Panc1 (cell line): ENCODE measurements at regions not wholly inside any gene's neighbourhood (a gene's known extent, or its start where the extent isn't known, plus 50 kb on each side); places are given as distances from the start of the nearest gene placed in this dataset.
A peak's percentile ranks its signal among the peaks of the same experiment; 100 is the strongest.
"Not testable (repeated sequence)": the region's sequence is repeated elsewhere in the genome, so short reads cannot be mapped to it uniquely, and the experiment has no call there.

Experiments used
- ATAC-seq: fragments of 200-7000 bp; cut with Tn5 transposase; 2 replicates; pipeline ENCODE4 v1.9.1; 2020; ENCODE audit warnings: mild to moderate bottlenecking, moderate library complexity
- BruUV-seq: library from RNA; stranded (reverse); fragments of 400-500 nt; replicated peaks from 2 replicates; lab custom pipeline; 2021; lab: Mats Ljungman, UMichigan
- CTCF ChIA-PET: fragments of 300-600 bp; sonication (Branson Sonifier 250); formaldehyde crosslinking; loops from one replicate; lab custom pipeline; 2022; ENCODE audit warnings: antibody characterized with exemption; lab: Charles Lee
- POLR2A ChIA-PET: fragments of 300-600 bp; sonication (Branson Sonifier 250); formaldehyde crosslinking; loops from one replicate; lab custom pipeline; 2022; ENCODE audit warnings: antibody characterized with exemption; lab: Charles Lee
- DNase-seq: peaks from one replicate; pipeline ENCODE4 v3.0.0-alpha.2; 2010; ENCODE audit warnings: low read depth, low spot score
- H3K27ac ChIP-seq: 2 replicates; pipeline ENCODE4 v1.5.1; 2011; ENCODE audit warnings: mild to moderate bottlenecking, low read length, inconsistent platforms
- H3K27me3 ChIP-seq: fragments of 200-500 bp; sonication (Bioruptor generic); 2 replicates; pipeline ENCODE4 v1.6.0; 2014; ENCODE audit warnings: low read length, inconsistent platforms; ENCODE audit not compliant: control insufficient read depth, insufficient read depth
- H3K36me3 ChIP-seq: fragments of 200-500 bp; sonication (Bioruptor generic); 2 replicates; pipeline ENCODE4 v1.5.1; 2014; ENCODE audit warnings: inconsistent platforms, mild to moderate bottlenecking, low read length, moderate library complexity; ENCODE audit not compliant: control insufficient read depth, insufficient read depth
- H3K4me1 ChIP-seq: 2 replicates; pipeline ENCODE4 v1.5.1; 2011; ENCODE audit warnings: inconsistent platforms, mild to moderate bottlenecking, low read length, moderate library complexity; ENCODE audit not compliant: control insufficient read depth, insufficient read depth
- H3K4me3 ChIP-seq, 2 experiments: 2 replicates each; pipeline ENCODE4 v1.5.1; 2011 to 2012; ENCODE audit warnings: low read depth in 2 of 2, low read length in 2 of 2, mild to moderate bottlenecking in 2 of 2, inconsistent platforms in 1 of 2, moderate library complexity in 1 of 2
- H3K9me3 ChIP-seq: fragments of 200-500 bp; sonication (Bioruptor generic); 2 replicates; pipeline ENCODE4 v1.5.1; 2014; ENCODE audit warnings: low read depth, mild to moderate bottlenecking, inconsistent platforms, low read length, moderate library complexity; ENCODE audit not compliant: control insufficient read depth, insufficient read depth
- POLR2AphosphoS5 ChIP-seq: IDR thresholded peaks from 2 replicates; pipeline ENCODE4 v1.6.1; 2012; ENCODE audit warnings: mild to moderate bottlenecking, low read depth, low read length, moderate library complexity
- SIN3A ChIP-seq: IDR thresholded peaks from 2 replicates; pipeline ENCODE4 v1.6.1; 2012; ENCODE audit warnings: low read depth, mild to moderate bottlenecking, low read length, moderate library complexity, borderline replicate concordance; ENCODE audit not compliant: insufficient read depth
- TCF7L2 ChIP-seq: IDR thresholded peaks from 2 replicates; pipeline ENCODE4 v1.6.1; 2011; ENCODE audit warnings: mild to moderate bottlenecking, low read depth, low read length, inconsistent platforms
- in situ Hi-C: cut with HindIII; loops from 2 replicates; pipeline ENCODE4 v1.10.0; 2016; ENCODE audit warnings: low sequenced_read_pairs, low pct_unique_long_range_greater_than_20kb
- intact Hi-C: fragments of 100-400 bp; cut with micrococcal nuclease; formaldehyde crosslinking; loops from one replicate; pipeline ENCODE4 v1.10.0; 2022; ENCODE audit not compliant: unreplicated experiment
- TF ChIP-seq, protein P1 (sequence below): fragments of 450-650 bp; IDR thresholded peaks from 2 replicates; pipeline ENCODE4 v1.5.1; 2017; ENCODE audit warnings: mild to moderate bottlenecking

DNA sequence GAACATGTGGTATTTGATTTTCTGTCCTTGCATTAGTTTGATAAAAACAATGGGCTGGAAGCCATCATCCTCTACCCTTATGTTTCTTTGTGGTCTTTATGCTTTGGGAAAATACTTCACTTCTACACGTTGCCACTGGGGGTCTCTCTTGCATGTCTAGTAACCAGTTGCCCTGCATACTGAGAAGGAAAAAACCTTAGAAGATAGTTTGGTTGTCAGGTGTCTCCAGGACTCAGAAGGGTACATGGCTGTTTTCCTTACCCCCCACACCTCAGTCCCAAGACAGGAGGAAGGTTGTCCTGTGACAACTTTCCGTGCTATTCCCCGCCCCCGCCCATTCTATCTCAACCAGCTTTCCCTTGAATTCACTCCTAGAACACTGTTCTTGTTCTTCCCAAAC, 62.1 kb upstream of the LANCL3 start:
- POLR2A ChIA-PET, result no interaction called here
- Histone ChIP-seq H3K4me1 (no peaks in the 10 kb centered on the region), H3K9me3 (no peaks in the 10 kb centered on the region), H3K27ac (no peak overlapping the region), H3K36me3 (no peaks in the 10 kb centered on the region), H3K27me3 (no peaks in the 10 kb centered on the region), H3K4me3 (no peak overlapping the region)
- BruUV-seq, result no TSS peak
- in situ Hi-C loops (no loop called here), intact Hi-C loops (no loop called here)
- TF ChIP-seq SIN3A (no peak), POLR2AphosphoS5 (no peak), TCF7L2 (no peak)
- TF ChIP-seq, protein P1, sequence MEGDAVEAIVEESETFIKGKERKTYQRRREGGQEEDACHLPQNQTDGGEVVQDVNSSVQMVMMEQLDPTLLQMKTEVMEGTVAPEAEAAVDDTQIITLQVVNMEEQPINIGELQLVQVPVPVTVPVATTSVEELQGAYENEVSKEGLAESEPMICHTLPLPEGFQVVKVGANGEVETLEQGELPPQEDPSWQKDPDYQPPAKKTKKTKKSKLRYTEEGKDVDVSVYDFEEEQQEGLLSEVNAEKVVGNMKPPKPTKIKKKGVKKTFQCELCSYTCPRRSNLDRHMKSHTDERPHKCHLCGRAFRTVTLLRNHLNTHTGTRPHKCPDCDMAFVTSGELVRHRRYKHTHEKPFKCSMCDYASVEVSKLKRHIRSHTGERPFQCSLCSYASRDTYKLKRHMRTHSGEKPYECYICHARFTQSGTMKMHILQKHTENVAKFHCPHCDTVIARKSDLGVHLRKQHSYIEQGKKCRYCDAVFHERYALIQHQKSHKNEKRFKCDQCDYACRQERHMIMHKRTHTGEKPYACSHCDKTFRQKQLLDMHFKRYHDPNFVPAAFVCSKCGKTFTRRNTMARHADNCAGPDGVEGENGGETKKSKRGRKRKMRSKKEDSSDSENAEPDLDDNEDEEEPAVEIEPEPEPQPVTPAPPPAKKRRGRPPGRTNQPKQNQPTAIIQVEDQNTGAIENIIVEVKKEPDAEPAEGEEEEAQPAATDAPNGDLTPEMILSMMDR, result peak; percentile 42
- DNase-seq (no peak), ATAC-seq (no peak)
- CTCF ChIA-PET, result interaction anchor here (0.6 to 0.7 kb wide), 2 partner anchors 98 to 823 kb away, joined by 4 to 5 read pairs; no protein-coding TSS in a partner anchor

GRCh38 chrX:37516512-37516911, 54.9 kb upstream of the LANCL3 start:
- CTCF ChIA-PET, H3K36me3 ChIP-seq, H3K27ac ChIP-seq, ATAC-seq, H3K27me3 ChIP-seq, in situ Hi-C loops, H3K9me3 ChIP-seq, BruUV-seq, H3K4me3 ChIP-seq, POLR2A ChIA-PET, intact Hi-C loops, H3K4me1 ChIP-seq, DNase-seq: not testable (repeated sequence)

DNA sequence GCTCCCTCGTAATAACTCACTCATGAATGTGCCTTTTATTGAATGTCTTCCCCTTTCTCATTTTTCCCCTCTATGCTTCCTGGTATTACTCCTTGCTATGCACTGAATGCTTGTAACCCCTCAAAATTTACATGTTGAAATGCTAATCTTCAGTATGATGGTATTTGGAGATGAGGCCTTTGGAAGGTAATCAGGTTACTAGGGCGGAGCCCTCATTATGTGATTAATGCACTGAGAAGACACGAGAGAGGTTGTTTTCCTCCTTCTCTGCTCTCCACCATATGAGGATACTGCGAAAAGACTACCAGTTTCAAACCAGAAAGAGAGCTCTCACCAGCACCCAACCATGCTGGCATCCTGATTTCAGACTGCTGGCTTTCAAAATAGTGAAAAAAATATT, 52.2 kb upstream of the LANCL3 start:
- H3K4me3 ChIP-seq, intact Hi-C loops, H3K9me3 ChIP-seq, DNase-seq, BruUV-seq, H3K27me3 ChIP-seq, CTCF ChIA-PET, ATAC-seq, in situ Hi-C loops, H3K27ac ChIP-seq, H3K4me1 ChIP-seq, POLR2A ChIA-PET, H3K36me3 ChIP-seq: not testable (repeated sequence)

DNA sequence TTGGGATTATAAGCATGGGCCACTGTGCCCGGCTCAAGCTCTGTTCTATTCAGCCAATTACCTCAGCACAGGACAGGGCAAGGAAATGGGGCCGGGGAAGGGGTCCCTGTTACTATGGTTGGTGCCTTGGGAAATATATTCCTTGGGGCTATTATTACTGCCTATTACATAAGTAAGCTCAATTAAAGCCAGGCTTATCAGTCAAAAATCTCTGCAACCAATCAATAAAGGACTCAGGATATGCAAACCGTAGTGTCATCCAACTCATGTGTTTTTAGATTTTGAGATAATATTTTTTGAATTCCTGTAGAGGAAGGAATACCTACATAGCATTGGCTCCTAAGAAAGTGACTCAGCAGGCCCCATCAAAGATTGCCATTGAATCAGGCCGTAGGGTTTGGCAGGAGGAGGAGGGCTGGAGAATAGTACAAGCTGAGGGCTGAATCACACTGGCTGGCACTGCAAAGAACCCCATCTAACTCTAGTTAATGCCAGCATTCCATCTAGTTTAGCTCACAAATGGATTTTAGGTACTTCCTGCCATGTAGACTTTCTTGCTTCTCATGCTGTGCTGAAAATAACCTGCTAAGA, 50.5 kb upstream of the LANCL3 start:
- H3K36me3 ChIP-seq, H3K4me3 ChIP-seq, DNase-seq, intact Hi-C loops, in situ Hi-C loops, H3K9me3 ChIP-seq, ATAC-seq, H3K4me1 ChIP-seq, CTCF ChIA-PET, H3K27me3 ChIP-seq, BruUV-seq, H3K27ac ChIP-seq, POLR2A ChIA-PET: not testable (repeated sequence)
